Hepatocyte (in vitro differentiated cells): ENCODE measurements at regions not wholly inside any gene's neighbourhood (a gene's known extent, or its start where the extent isn't known, plus 50 kb on each side); places are given as distances from the start of the nearest gene placed in this dataset.

Source experiments
- EZH2phosphoT487 ChIP-seq: fragments of 200-600 bp; sonication (generic); IDR thresholded peaks from one replicate; pipeline ENCODE4 v1.6.1; 2018; ENCODE audit warnings: antibody characterized with exemption, mild to moderate bottlenecking, low read depth, moderate library complexity; ENCODE audit not compliant: unreplicated experiment, severe bottlenecking
- TF ChIP-seq, protein P1 (sequence below): fragments of 200-600 bp; sonication (generic); IDR thresholded peaks from 2 replicates; pipeline ENCODE4 v1.5.1; 2016; ENCODE audit warnings: antibody characterized with exemption, mild to moderate bottlenecking; ENCODE audit not compliant: poor library complexity

DNA sequence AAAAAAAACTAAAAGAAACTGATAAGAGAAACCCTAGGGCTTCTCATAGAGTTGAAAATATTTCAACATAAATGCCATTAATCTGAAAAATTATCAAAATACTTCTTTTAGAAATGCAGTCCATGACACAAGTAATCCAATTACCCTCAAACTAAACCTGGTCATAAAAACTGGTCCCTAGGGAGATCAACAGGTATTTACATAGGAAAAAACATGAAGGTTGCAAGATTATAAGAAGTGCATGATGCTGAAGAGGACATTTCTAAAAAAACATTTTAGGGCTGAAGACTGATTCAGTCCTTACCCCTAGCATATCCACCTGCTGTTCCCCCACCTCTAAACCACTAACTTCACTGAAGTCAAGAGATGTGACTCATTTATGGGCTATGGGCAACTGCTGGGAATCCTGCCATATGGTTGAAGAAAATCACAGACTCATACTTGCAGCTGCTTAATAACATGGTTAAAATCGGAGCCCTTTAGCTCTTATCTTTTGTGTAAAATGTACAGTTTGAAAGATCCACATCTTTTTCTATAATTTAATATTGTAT lies 131.0 kb upstream of the RUNX1 start:
- TF ChIP-seq, protein P1, sequence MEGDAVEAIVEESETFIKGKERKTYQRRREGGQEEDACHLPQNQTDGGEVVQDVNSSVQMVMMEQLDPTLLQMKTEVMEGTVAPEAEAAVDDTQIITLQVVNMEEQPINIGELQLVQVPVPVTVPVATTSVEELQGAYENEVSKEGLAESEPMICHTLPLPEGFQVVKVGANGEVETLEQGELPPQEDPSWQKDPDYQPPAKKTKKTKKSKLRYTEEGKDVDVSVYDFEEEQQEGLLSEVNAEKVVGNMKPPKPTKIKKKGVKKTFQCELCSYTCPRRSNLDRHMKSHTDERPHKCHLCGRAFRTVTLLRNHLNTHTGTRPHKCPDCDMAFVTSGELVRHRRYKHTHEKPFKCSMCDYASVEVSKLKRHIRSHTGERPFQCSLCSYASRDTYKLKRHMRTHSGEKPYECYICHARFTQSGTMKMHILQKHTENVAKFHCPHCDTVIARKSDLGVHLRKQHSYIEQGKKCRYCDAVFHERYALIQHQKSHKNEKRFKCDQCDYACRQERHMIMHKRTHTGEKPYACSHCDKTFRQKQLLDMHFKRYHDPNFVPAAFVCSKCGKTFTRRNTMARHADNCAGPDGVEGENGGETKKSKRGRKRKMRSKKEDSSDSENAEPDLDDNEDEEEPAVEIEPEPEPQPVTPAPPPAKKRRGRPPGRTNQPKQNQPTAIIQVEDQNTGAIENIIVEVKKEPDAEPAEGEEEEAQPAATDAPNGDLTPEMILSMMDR: no peak
- TF ChIP-seq EZH2phosphoT487: no peak
